ENCODE measurements at regions not wholly inside any gene's neighbourhood (a gene's known extent, or its start where the extent isn't known, plus 50 kb on each side); places are given as distances from the start of the nearest gene placed in this dataset.

DNA sequence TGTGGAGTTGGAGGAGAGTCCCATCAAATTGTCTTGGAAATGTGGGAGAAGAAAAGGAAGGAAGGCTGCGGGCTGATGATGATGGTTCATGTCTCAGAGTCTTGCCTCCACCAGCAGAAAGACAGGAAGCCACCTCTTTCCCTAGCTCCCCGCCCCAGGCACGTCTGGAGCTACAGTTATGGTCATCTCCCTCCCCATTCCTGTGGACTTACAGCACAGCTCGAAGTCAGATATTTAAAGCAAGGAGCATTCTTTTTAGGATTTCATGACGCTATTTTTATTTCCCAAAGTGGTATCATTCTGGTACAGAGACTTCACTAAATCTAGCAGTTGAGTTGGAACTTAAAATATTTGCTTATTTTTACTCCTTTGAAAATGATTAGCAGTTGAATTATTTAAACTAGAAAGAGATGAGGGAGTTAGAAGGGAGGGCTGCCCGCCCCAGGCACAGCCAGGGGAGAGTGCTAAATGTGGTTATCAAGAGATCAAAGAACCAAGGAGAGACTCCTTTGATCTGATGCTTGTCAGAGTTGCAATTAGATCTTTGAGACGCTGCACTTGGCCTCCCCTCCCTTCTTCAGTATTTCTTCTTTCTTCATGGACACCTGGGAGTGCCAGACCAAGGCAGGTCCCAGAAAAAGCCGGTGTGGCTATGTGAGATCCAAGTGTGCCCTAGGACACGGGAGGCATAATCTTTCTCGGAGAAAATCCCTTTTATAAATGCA is 199.9 kb upstream of the SOX4 start:
- no peak for TF ChIP-seq EZH2 (IDR thresholded peaks at IDR 0.05; ENCODE audit: borderline replicate concordance, low read length)
- TF ChIP-seq, protein P1, sequence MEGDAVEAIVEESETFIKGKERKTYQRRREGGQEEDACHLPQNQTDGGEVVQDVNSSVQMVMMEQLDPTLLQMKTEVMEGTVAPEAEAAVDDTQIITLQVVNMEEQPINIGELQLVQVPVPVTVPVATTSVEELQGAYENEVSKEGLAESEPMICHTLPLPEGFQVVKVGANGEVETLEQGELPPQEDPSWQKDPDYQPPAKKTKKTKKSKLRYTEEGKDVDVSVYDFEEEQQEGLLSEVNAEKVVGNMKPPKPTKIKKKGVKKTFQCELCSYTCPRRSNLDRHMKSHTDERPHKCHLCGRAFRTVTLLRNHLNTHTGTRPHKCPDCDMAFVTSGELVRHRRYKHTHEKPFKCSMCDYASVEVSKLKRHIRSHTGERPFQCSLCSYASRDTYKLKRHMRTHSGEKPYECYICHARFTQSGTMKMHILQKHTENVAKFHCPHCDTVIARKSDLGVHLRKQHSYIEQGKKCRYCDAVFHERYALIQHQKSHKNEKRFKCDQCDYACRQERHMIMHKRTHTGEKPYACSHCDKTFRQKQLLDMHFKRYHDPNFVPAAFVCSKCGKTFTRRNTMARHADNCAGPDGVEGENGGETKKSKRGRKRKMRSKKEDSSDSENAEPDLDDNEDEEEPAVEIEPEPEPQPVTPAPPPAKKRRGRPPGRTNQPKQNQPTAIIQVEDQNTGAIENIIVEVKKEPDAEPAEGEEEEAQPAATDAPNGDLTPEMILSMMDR (IDR thresholded peaks at IDR 0.05; ENCODE audit: low read length) = no peak

GRCh38 chr6:21395121-21395520 is 198.4 kb upstream of the SOX4 start:
- Histone ChIP-seq H3K9ac (ENCODE audit: low read length) (no peak overlapping the region), H4K20me1 (ENCODE audit: insufficient read depth, low read length) (no peaks in the 10 kb centered on the region), H3K27me3 (ENCODE audit: insufficient read depth, low read length) (no peaks in the 10 kb centered on the region), H3K9me2 (ENCODE audit: low read depth, low read length) (no peaks in the 10 kb centered on the region), H2AFZ (ENCODE audit: low read length) (no peak overlapping the region), H3K9me3 (ENCODE audit: low read length) (no peaks in the 10 kb centered on the region), H3K4me2 (ENCODE audit: low read length) (no peak overlapping the region), H3K4me3 (ENCODE audit: low read depth, low read length, poor library complexity, severe bottlenecking) (no peak overlapping the region), H3K79me2 (ENCODE audit: insufficient read depth, low read length) (no peaks in the 10 kb centered on the region), H3K4me1 (ENCODE audit: insufficient read depth, low read length, severe bottlenecking) (no peaks in the 10 kb centered on the region), H3K27ac (ENCODE audit: low read depth, low read length, poor library complexity, severe bottlenecking) (no peak overlapping the region), H3K36me3 (ENCODE audit: insufficient read depth, low read length) (no peaks in the 10 kb centered on the region), H3F3A (ENCODE audit: insufficient read depth, low read length) (no peaks in the 10 kb centered on the region)
- TF ChIP-seq, protein P1 (IDR thresholded peaks at IDR 0.05; ENCODE audit: low read length) = no peak
- no peak for TF ChIP-seq EZH2 (IDR thresholded peaks at IDR 0.05; ENCODE audit: borderline replicate concordance, low read length)

More for the DNA sequence above, 199.9 kb upstream of the SOX4 start:
- Histone ChIP-seq H4K20me1 (ENCODE audit: insufficient read depth, low read length) (no peaks in the 10 kb centered on the region), H2AFZ (ENCODE audit: low read length) (no peak overlapping the region), H3K79me2 (ENCODE audit: insufficient read depth, low read length) (no peaks in the 10 kb centered on the region), H3K36me3 (ENCODE audit: insufficient read depth, low read length) (no peaks in the 10 kb centered on the region), H3K9ac (ENCODE audit: low read length) (no peak overlapping the region), H3K4me1 (ENCODE audit: insufficient read depth, low read length, severe bottlenecking) (no peaks in the 10 kb centered on the region), H3F3A (ENCODE audit: insufficient read depth, low read length) (no peaks in the 10 kb centered on the region), H3K9me3 (ENCODE audit: low read length) (no peaks in the 10 kb centered on the region), H3K4me3 (ENCODE audit: low read depth, low read length, poor library complexity, severe bottlenecking) (no peak overlapping the region), H3K27me3 (ENCODE audit: insufficient read depth, low read length) (no peaks in the 10 kb centered on the region), H3K9me2 (ENCODE audit: low read depth, low read length) (no peaks in the 10 kb centered on the region), H3K27ac (ENCODE audit: low read depth, low read length, poor library complexity, severe bottlenecking) (no peak overlapping the region), H3K4me2 (ENCODE audit: low read length) (no peak overlapping the region)

DNA sequence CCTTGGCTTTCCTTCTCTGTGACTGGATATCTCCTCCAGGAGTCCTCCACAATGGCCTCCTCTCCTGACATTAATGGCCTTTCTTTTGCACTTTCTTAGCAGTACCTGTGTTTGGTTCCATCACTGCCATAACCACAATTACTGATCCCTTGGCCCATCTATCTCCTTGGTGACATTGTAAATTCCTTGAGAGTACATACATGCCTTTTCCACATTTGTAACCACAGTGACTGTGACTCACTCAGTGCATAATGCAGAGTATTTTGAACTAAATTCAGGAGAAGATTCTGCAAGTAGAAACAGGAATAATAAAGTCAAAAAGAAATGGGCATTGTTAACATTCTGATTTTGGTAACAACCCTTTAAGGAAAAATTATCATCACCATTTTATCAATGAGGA is 197.2 kb upstream of the SOX4 start:
- H4K20me1 ChIP-seq (ENCODE audit: insufficient read depth, low read length) = no peaks in the 10 kb centered on the region
- no peaks in the 10 kb centered on the region for H3K4me1 ChIP-seq (ENCODE audit: insufficient read depth, low read length, severe bottlenecking)
- H3K9me2 ChIP-seq (ENCODE audit: low read depth, low read length) = no peaks in the 10 kb centered on the region
- no peak overlapping the region for H3K27ac ChIP-seq (ENCODE audit: low read depth, low read length, poor library complexity, severe bottlenecking)
- H3K36me3 ChIP-seq (ENCODE audit: insufficient read depth, low read length) = no peaks in the 10 kb centered on the region
- H3F3A ChIP-seq (ENCODE audit: insufficient read depth, low read length) = no peaks in the 10 kb centered on the region
- H3K4me2 ChIP-seq (ENCODE audit: low read length) = no peak overlapping the region
- no peak overlapping the region for H3K9ac ChIP-seq (ENCODE audit: low read length)
- H2AFZ ChIP-seq (ENCODE audit: low read length) = no peak overlapping the region
- H3K9me3 ChIP-seq (ENCODE audit: low read length) = no peaks in the 10 kb centered on the region
- H3K27me3 ChIP-seq (ENCODE audit: insufficient read depth, low read length) = no peaks in the 10 kb centered on the region
- H3K4me3 ChIP-seq (ENCODE audit: low read depth, low read length, poor library complexity, severe bottlenecking) = no peak overlapping the region
- TF ChIP-seq EZH2 (IDR thresholded peaks at IDR 0.05; ENCODE audit: borderline replicate concordance, low read length) = no peak
- TF ChIP-seq, protein P1 (IDR thresholded peaks at IDR 0.05; ENCODE audit: low read length) = no peak
- no peaks in the 10 kb centered on the region for H3K79me2 ChIP-seq (ENCODE audit: insufficient read depth, low read length)

Measured in OCI-LY1 (cell line).